GM21737 (cell line): ENCODE measurements at regions not wholly inside any gene's neighbourhood (a gene's known extent, or its start where the extent isn't known, plus 50 kb on each side); places are given as distances from the start of the nearest gene placed in this dataset.
"Not testable (repeated sequence)": the region's sequence is repeated elsewhere in the genome, so short reads cannot be mapped to it uniquely, and the experiment has no call there.

Experiments
- ATAC-seq: cut with Tn5 transposase; IDR thresholded peaks from one replicate; pipeline ENCODE4 v1.9.1; 2021; ENCODE audit warnings: mild to moderate bottlenecking, moderate library complexity; ENCODE audit not compliant: unreplicated experiment

GRCh38 chr12:33813536-33813935 is 208.8 kb upstream of the ALG10 start:
- no peak for ATAC-seq

GRCh38 chr12:33817713-33818112 is 204.6 kb upstream of the ALG10 start:
- ATAC-seq: no peak

GRCh38 chr12:33818313-33818712 is 204.0 kb upstream of the ALG10 start:
- no peak for ATAC-seq

GRCh38 chr12:33825442-33825841 is 196.9 kb upstream of the ALG10 start:
- ATAC-seq: no peak

GRCh38 chr12:33825986-33826602 is 196.2 kb upstream of the ALG10 start:
- no peak for ATAC-seq

- ATAC-seq: no peak
Measured at GRCh38 chr12:33828326-33828725, 194.0 kb upstream of the ALG10 start.

GRCh38 chr12:33830070-33830469 is 192.2 kb upstream of the ALG10 start:
- no peak for ATAC-seq

GRCh38 chr12:33832900-33833299 is 189.4 kb upstream of the ALG10 start:
- no peak for ATAC-seq

GRCh38 chr12:33834672-33835071 is 187.6 kb upstream of the ALG10 start:
- ATAC-seq: no peak

- ATAC-seq: no peak
Measured at GRCh38 chr12:33876618-33877017, 145.7 kb upstream of the ALG10 start.

- no peak for ATAC-seq
Measured at GRCh38 chr12:33892425-33892824, 129.9 kb upstream of the ALG10 start.

GRCh38 chr12:33920460-33920859 is 101.8 kb upstream of the ALG10 start:
- ATAC-seq: not testable (repeated sequence)

GRCh38 chr12:33926095-33926494 is 96.2 kb upstream of the ALG10 start:
- no peak for ATAC-seq

GRCh38 chr12:33937669-33938068 is 84.6 kb upstream of the ALG10 start:
- not testable (repeated sequence) for ATAC-seq

- ATAC-seq: no peak
Measured at GRCh38 chr12:33942172-33942571, 80.1 kb upstream of the ALG10 start.

GRCh38 chr12:33944703-33945437 is 77.4 kb upstream of the ALG10 start:
- no peak for ATAC-seq

GRCh38 chr12:33945438-33945784 is 76.9 kb upstream of the ALG10 start:
- ATAC-seq: no peak

GRCh38 chr12:33966219-33966618 is 56.1 kb upstream of the ALG10 start:
- ATAC-seq: not testable (repeated sequence)

GRCh38 chr12:33967760-33968159 is 54.5 kb upstream of the ALG10 start:
- ATAC-seq: no peak
